PC-9 (cell line): ENCODE measurements at regions not wholly inside any gene's neighbourhood (a gene's known extent, or its start where the extent isn't known, plus 50 kb on each side); places are given as distances from the start of the nearest gene placed in this dataset.

Experiments
- BruUV-seq: library from RNA; stranded (reverse); fragments of 400-500 nt; replicated peaks from 2 replicates; lab custom pipeline; 2021; lab: Mats Ljungman, UMichigan
- CTCF ChIA-PET: fragments of 300-600 bp; sonication (Branson Sonifier 250); formaldehyde crosslinking; loops from one replicate; lab custom pipeline; 2022; ENCODE audit warnings: antibody characterized with exemption; lab: Charles Lee
- POLR2A ChIA-PET: fragments of 300-600 bp; sonication (Branson Sonifier 250); formaldehyde crosslinking; loops from one replicate; lab custom pipeline; 2022; ENCODE audit warnings: antibody characterized with exemption; ENCODE audit not compliant: unreplicated experiment; lab: Charles Lee
- DNase-seq, 2 experiments: peaks; one replicate each; pipeline versions ENCODE4 v3.0.0 to v3.0.0-alpha.2; 2015 to 2022; ENCODE audit warnings: mixed read lengths in 1 of 2
- H2AFZ ChIP-seq: fragments of 200-600 bp; sonication (generic); 2 replicates; pipeline ENCODE4 v1.8.1; 2017; ENCODE audit warnings: antibody characterized with exemption
- H3F3A ChIP-seq: fragments of 200-600 bp; sonication (generic); 2 replicates; pipeline ENCODE4 v1.8.1; 2017; ENCODE audit warnings: antibody characterized with exemption, mild to moderate bottlenecking, low read depth; ENCODE audit not compliant: insufficient read depth
- H3K27ac ChIP-seq: fragments of 200-600 bp; sonication (generic); 2 replicates; pipeline ENCODE4 v1.6.1; 2016; ENCODE audit warnings: mixed run types
- H3K27me3 ChIP-seq: fragments of 200-600 bp; sonication (generic); 2 replicates; pipeline ENCODE4 v1.6.1; 2016; ENCODE audit warnings: low read depth, mixed run types; ENCODE audit not compliant: insufficient read depth
- H3K36me3 ChIP-seq: fragments of 200-600 bp; sonication (generic); 2 replicates; pipeline ENCODE4 v1.6.1; 2016; ENCODE audit warnings: low read depth, mixed run types
- H3K4me1 ChIP-seq: fragments of 200-600 bp; sonication (generic); replicated peaks from 2 replicates; pipeline ENCODE4 v1.6.1; 2016; ENCODE audit warnings: mixed run types; ENCODE audit not compliant: insufficient read depth
- H3K4me2 ChIP-seq: fragments of 200-600 bp; sonication (generic); 2 replicates; pipeline ENCODE4 v1.6.1; 2017; ENCODE audit warnings: mixed run types
- H3K4me3 ChIP-seq: fragments of 200-600 bp; sonication (generic); 2 replicates; pipeline ENCODE4 v1.6.1; 2016; ENCODE audit warnings: mixed run types
- H3K79me2 ChIP-seq: fragments of 200-600 bp; sonication (generic); 2 replicates; pipeline ENCODE4 v1.6.1; 2017; ENCODE audit warnings: low read depth, mixed run types
- H3K9me2 ChIP-seq: fragments of 200-600 bp; sonication (generic); 2 replicates; pipeline ENCODE4 v1.8.1; 2017; ENCODE audit warnings: mild to moderate bottlenecking; ENCODE audit not compliant: insufficient read depth
- H3K9me3 ChIP-seq: fragments of 200-600 bp; sonication (generic); 2 replicates; pipeline ENCODE4 v1.8.1; 2016; ENCODE audit warnings: low read depth; ENCODE audit not compliant: insufficient read depth
- H4K20me1 ChIP-seq: fragments of 200-600 bp; sonication (generic); 2 replicates; pipeline ENCODE4 v1.8.1; 2017; ENCODE audit not compliant: insufficient read depth
- EZH2 ChIP-seq: fragments of 200-600 bp; sonication (generic); IDR thresholded peaks from 2 replicates; pipeline ENCODE4 v1.8.0; 2017; ENCODE audit warnings: antibody characterized with exemption, low read depth
- intact Hi-C: fragments of 100-400 bp; cut with micrococcal nuclease; formaldehyde crosslinking; loops from one replicate; pipeline ENCODE4 v1.10.0; 2022; ENCODE audit not compliant: unreplicated experiment
- TF ChIP-seq, protein P1 (sequence below): fragments of 200-600 bp; sonication (generic); conservative IDR thresholded peaks from 2 replicates; pipeline ENCODE4 v1.6.1; 2017; ENCODE audit warnings: mixed run types, antibody characterized with exemption, mild to moderate bottlenecking, moderate library complexity

DNA sequence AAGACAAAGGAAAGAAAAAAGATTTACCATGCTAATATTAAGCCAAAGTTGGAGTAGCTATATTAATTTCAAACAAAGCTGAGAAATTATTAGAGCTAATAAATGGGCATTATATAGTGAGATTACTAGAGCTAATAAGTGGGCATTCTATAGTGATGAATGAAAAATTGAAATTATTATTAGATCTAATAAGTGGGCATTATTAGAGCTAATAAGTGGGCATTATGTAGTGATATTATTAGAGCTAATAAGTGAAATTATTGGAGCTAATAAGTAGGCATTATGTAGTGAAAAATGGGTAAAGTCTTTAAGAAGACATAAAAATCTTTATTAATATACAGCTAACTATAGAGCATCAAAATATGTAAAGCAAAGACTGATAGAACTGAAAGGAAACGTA is 745.7 kb downstream of the TRIB2 start:
- no peaks in the 10 kb centered on the region for H3K9me2 ChIP-seq
- no peaks in the 10 kb centered on the region for H3K27me3 ChIP-seq
- H3K4me3 ChIP-seq: no peak overlapping the region
- no peak overlapping the region for H3K27ac ChIP-seq
- DNase-seq: no peak
- H3F3A ChIP-seq: no peaks in the 10 kb centered on the region
- no peaks in the 10 kb centered on the region for H3K9me3 ChIP-seq
- no peaks in the 10 kb centered on the region for H3K4me1 ChIP-seq
- H3K79me2 ChIP-seq: no peaks in the 10 kb centered on the region
- H3K4me2 ChIP-seq: no peak overlapping the region
- no peak for TF ChIP-seq EZH2
- TF ChIP-seq, protein P1, sequence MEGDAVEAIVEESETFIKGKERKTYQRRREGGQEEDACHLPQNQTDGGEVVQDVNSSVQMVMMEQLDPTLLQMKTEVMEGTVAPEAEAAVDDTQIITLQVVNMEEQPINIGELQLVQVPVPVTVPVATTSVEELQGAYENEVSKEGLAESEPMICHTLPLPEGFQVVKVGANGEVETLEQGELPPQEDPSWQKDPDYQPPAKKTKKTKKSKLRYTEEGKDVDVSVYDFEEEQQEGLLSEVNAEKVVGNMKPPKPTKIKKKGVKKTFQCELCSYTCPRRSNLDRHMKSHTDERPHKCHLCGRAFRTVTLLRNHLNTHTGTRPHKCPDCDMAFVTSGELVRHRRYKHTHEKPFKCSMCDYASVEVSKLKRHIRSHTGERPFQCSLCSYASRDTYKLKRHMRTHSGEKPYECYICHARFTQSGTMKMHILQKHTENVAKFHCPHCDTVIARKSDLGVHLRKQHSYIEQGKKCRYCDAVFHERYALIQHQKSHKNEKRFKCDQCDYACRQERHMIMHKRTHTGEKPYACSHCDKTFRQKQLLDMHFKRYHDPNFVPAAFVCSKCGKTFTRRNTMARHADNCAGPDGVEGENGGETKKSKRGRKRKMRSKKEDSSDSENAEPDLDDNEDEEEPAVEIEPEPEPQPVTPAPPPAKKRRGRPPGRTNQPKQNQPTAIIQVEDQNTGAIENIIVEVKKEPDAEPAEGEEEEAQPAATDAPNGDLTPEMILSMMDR: no peak
- no peak overlapping the region for H2AFZ ChIP-seq
- no TSS peak for BruUV-seq
- H3K36me3 ChIP-seq: no peaks in the 10 kb centered on the region
- intact Hi-C loops: no loop called here
- POLR2A ChIA-PET: no interaction called here
- CTCF ChIA-PET: no interaction called here
- no peaks in the 10 kb centered on the region for H4K20me1 ChIP-seq

DNA sequence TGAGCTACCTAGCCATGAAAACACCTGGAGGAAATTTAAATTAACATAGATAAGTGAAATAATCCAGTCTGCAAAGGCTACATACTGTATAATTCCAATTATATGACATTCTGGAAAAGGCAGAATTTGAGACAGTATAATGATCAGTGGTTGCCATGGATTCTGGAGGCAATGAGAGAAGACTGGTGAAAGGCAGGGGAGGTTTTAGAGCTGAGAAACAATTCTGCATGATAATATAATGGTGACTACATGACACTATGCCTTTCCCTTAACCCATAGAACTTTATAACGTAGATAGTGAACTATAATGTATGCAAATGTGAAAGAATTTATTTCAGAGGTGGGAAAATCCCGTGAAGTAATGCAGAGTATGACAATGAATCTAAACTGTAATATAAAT is 749.3 kb downstream of the TRIB2 start:
- intact Hi-C loops: no loop called here
- no peaks in the 10 kb centered on the region for H3K4me1 ChIP-seq
- no peak overlapping the region for H3K27ac ChIP-seq
- no peaks in the 10 kb centered on the region for H3F3A ChIP-seq
- ChIA-PET CTCF (no interaction called here), POLR2A (no interaction called here)
- H3K4me2 ChIP-seq: no peak overlapping the region
- no peaks in the 10 kb centered on the region for H3K27me3 ChIP-seq
- BruUV-seq: no TSS peak
- no peak overlapping the region for H3K4me3 ChIP-seq
- H3K79me2 ChIP-seq: no peaks in the 10 kb centered on the region
- no peaks in the 10 kb centered on the region for H3K9me2 ChIP-seq
- no peak for DNase-seq
- H3K36me3 ChIP-seq: no peaks in the 10 kb centered on the region
- no peaks in the 10 kb centered on the region for H4K20me1 ChIP-seq
- no peak for TF ChIP-seq EZH2
- TF ChIP-seq, protein P1: no peak
- no peak overlapping the region for H2AFZ ChIP-seq
- no peaks in the 10 kb centered on the region for H3K9me3 ChIP-seq

DNA sequence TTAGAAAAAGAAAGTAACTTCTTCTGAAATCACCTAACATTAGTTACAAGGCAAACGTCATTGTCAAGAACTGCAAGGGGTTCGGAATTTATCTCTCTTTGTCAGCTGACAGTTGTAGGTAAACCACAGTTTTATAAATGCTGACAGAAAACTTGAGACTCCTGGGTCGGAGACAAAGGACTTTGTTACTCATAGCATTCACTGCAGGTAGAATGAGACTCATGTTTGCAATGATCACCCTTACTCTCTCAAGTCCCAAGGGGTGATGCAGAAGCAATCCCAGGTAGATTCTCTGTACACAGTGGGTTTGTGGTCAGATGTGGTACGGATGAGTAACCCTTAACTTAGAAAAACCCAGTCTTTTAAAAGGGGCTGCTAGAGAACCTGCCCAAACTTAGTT is 757.8 kb downstream of the TRIB2 start:
- POLR2A ChIA-PET: no interaction called here

More for the DNA sequence above, 757.8 kb downstream of the TRIB2 start:
- H3K27ac ChIP-seq: no peak overlapping the region
- H4K20me1 ChIP-seq: no peaks in the 10 kb centered on the region
- H3K4me1 ChIP-seq: no peaks in the 10 kb centered on the region
- no peak for DNase-seq
- CTCF ChIA-PET: no interaction called here
- H3K27me3 ChIP-seq: no peaks in the 10 kb centered on the region
- H3K4me3 ChIP-seq: no peak overlapping the region
- no peaks in the 10 kb centered on the region for H3K9me3 ChIP-seq
- TF ChIP-seq, protein P1: no peak
- TF ChIP-seq EZH2: no peak
- no peaks in the 10 kb centered on the region for H3K79me2 ChIP-seq
- H2AFZ ChIP-seq: no peak overlapping the region
- no peaks in the 10 kb centered on the region for H3K36me3 ChIP-seq
- no peak overlapping the region for H3K4me2 ChIP-seq
- no peaks in the 10 kb centered on the region for H3K9me2 ChIP-seq
- intact Hi-C loops: no loop called here
- BruUV-seq: no TSS peak
- H3F3A ChIP-seq: no peaks in the 10 kb centered on the region
